Stimulated activated CD8-positive, alpha-beta memory T cell treated with anti-CD3 and anti-CD28 coated beads, Interleukin-7, amount 100 ng/mL, for 1 hour (primary cell): ENCODE measurements at regions not wholly inside any gene's neighbourhood (a gene's known extent, or its start where the extent isn't known, plus 50 kb on each side); places are given as distances from the start of the nearest gene placed in this dataset.
"Not testable (repeated sequence)": the region's sequence is repeated elsewhere in the genome, so short reads cannot be mapped to it uniquely, and the experiment has no call there.

Experiments
- DNase-seq, 2 donors: peaks; one replicate each; pipeline ENCODE4 v3.0.0-alpha.2; 2020; ENCODE audit warnings: low read depth in 2 of 2

- peak in 1 of 2 donors; percentile 4 for DNase-seq
Measured at GRCh38 chr15:22665711-22666110, 120.7 kb upstream of the NIPA1 start.

GRCh38 chr15:22684786-22685185, 101.7 kb upstream of the NIPA1 start:
- DNase-seq = not testable (repeated sequence)

DNA sequence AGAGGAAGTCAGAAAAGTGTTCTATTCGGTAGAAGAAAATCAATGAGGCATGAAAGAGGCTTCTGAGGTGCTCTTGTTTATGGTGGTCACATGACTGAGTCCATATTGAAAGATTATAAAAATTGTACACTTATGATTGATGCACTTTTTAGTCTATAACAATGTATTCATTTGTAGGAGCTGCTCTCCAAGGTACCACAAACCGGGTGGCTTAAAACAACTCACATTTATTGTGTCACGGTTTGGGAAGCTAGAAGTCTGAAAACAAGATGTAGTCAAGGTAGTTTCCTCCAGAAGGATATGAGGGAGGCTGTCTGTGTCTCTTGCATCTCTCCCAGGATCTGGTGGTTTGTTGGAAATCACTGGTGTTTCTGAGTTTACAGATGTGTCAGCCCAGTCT, 86.6 kb upstream of the NIPA1 start:
- DNase-seq = not testable (repeated sequence)

DNA sequence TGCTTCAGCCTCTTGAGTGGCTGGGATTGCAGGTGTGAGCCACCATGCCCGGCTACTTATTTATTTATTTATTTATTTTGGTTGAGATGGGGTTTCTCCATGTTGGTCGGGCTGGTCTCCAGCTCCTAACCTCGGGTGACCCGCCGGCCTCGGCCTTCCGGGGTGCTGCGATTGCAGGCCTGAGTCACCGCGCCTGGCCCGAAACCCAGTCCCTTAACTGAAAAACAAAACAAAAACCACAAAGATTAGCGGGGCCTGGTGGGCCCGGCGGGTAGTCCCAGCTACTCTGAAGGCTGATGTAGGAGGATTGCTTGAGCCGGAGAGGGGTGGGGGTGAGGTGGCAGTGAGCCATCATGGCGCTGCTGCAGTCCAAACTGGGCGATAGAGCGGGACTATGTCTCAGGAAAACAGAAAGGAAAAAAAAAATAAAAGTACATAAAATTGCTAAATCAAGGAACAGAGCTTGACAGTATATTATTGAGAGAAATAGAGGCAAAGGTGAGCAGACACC, 75.6 kb upstream of the NIPA1 start:
- DNase-seq = not testable (repeated sequence)

GRCh38 chr15:22713933-22714332, 72.5 kb upstream of the NIPA1 start:
- not testable (repeated sequence) for DNase-seq

GRCh38 chr15:22714358-22715132, 71.9 kb upstream of the NIPA1 start:
- not testable (repeated sequence) for DNase-seq

DNA sequence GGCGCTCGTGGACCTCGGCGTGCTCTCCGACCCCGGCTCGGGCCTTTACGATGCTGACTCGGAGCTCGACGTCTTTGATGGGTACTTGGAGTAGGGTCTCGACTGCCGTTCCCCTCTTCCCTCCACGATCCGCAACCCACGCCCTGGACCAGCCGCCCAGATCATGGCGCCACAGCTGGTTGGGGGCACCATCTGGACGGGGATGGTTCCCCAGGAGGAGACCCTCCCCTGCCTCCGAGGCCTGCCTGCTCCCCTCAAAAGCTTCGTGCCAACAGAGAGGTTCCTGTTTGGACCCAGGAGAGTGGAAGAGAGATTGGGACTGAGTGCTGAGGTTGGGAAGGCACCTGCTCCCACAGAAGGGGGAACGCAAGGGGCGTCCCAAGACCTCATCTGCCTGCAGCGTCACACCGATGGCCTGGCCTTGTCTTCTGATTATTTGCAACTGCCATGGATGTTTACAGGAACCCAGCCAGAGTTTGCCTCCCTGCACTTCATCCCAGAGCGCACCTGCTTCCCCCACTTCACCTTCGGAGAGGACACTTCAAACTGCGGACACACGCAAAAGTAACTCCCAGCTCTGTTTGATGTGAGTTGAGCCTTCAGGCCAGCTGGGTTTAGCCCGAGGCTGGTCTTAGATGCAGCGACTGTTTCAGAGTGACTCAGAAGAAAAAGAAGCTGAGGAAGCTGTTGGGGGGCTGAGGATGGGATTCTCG, 71.2 kb upstream of the NIPA1 start:
- DNase-seq = not testable (repeated sequence)

- DNase-seq = not testable (repeated sequence)
Measured at GRCh38 chr15:22719980-22720379, 66.5 kb upstream of the NIPA1 start.

- DNase-seq = not testable (repeated sequence)
Measured at GRCh38 chr15:22726104-22726503, 60.3 kb upstream of the NIPA1 start.

- not testable (repeated sequence) for DNase-seq
Measured at GRCh38 chr15:22735067-22735466, 51.4 kb upstream of the NIPA1 start.

DNA sequence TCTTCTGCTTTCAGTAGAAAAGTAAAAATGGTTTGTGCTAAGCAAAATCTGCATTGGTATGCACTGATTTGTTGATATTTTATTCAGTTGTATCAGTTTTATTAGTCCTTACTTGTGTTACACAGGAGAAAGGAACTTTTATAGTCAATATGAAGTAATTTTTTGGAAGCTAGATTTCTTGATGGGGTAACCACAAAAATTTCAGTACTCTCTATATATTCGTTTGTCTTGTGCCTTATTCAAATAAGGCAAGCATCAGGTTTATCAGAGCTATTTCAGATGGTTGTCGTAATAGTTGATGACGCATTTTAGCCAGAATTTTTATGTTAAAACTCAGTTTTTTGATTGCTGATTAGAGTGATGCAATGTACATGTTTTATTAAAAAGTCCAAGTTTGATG, 50.7 kb upstream of the NIPA1 start:
- no peak for DNase-seq

GRCh38 chr15:22736200-22736599, 50.2 kb upstream of the NIPA1 start:
- not testable (repeated sequence) for DNase-seq
